ENCODE measurements at regions not wholly inside any gene's neighbourhood (a gene's known extent, or its start where the extent isn't known, plus 50 kb on each side); places are given as distances from the start of the nearest gene placed in this dataset.

DNA sequence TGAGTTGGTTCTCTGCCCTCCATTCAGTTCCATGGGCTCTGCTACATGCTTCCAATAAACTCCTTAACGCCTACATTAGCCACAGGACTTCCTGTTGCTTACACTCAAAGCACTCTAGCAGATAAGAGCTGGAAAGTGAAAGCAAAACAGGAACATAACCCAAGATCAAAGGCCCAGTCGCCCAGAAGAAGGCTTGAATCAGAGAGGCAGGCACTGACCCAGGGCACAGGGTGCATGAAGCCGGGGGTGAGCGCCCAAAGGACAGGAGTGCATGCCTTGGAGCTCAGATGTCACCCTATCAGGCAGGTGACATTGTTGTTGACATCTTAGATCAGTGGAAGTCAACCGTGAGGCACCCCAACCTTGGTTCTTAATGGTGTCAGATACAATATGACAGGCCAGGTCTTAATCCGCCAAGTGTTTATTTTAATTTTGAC is 235.1 kb downstream of the UACA start (continued):
- TF ChIP-seq REST (IDR thresholded peaks at IDR 0.05; ENCODE audit: low read depth) (no peak), RAD21 (IDR thresholded peaks at IDR 0.05; ENCODE audit: low read depth) (no peak), FOSL1 (IDR thresholded peaks at IDR 0.05; ENCODE audit: low read depth) (no peak), ZNF274 (IDR thresholded peaks at IDR 0.05; ENCODE audit: low read depth, low read length) (no peak), ATF3 (IDR thresholded peaks at IDR 0.05) (no peak)
- TF ChIP-seq, protein P1, sequence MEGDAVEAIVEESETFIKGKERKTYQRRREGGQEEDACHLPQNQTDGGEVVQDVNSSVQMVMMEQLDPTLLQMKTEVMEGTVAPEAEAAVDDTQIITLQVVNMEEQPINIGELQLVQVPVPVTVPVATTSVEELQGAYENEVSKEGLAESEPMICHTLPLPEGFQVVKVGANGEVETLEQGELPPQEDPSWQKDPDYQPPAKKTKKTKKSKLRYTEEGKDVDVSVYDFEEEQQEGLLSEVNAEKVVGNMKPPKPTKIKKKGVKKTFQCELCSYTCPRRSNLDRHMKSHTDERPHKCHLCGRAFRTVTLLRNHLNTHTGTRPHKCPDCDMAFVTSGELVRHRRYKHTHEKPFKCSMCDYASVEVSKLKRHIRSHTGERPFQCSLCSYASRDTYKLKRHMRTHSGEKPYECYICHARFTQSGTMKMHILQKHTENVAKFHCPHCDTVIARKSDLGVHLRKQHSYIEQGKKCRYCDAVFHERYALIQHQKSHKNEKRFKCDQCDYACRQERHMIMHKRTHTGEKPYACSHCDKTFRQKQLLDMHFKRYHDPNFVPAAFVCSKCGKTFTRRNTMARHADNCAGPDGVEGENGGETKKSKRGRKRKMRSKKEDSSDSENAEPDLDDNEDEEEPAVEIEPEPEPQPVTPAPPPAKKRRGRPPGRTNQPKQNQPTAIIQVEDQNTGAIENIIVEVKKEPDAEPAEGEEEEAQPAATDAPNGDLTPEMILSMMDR (IDR thresholded peaks at IDR 0.05 in 2 of 3, conservative IDR thresholded peaks at IDR 0.05 in 1 of 3; ENCODE audit: borderline replicate concordance in 1 of 3, insufficient read depth in 1 of 3, low read depth in 2 of 3, low read length in 2 of 3): no peak

GRCh38 chr15:70526974-70527325 is 236.4 kb downstream of the UACA start:
- H3K4me3 ChIP-seq (replicated peaks in 1 of 2; ENCODE audit: low read depth in 1 of 2, low read length in 2 of 2): peak overlapping the region; percentile 10 to 37; a peak in 2 of 4 replicates

More at GRCh38 chr15:70526974-70527325, 236.4 kb downstream of the UACA start:
- CTCF ChIA-PET: interaction anchor here (1.4 kb wide), 1 partner anchor 42 kb away, joined by 4 read pairs; no protein-coding TSS in a partner anchor
- no peaks in the 10 kb centered on the region for H3K79me2 ChIP-seq (ENCODE audit: insufficient read depth, low read length)
- ATAC-seq (no peak), DNase-seq (ENCODE audit: low read depth, low spot score) (no peak)
- no peaks in the 10 kb centered on the region for H4K20me1 ChIP-seq (ENCODE audit: insufficient read depth)
- H3K36me3 ChIP-seq (ENCODE audit: control insufficient read depth in 1 of 2, insufficient read depth in 2 of 2, low read length in 2 of 2): no peaks in the 10 kb centered on the region
- RAD21 ChIA-PET (ENCODE audit: low non-redundant PET in 1 of 2, low total read pairs in 2 of 2, uncharacterized antibody in 2 of 2, unreplicated experiment in 2 of 2): no interaction called here
- no TSS peak for BruUV-seq (replicated peaks)
- peaks cover 51% of the 10 kb centered on the region; the same call in 1 of the 2 replicates for H3K27me3 ChIP-seq (ENCODE audit: insufficient read depth, low read length)
- H3K27ac ChIP-seq (ENCODE audit: low read depth, low read length): no peak overlapping the region
- peaks cover 33 to 36% of the 10 kb centered on the region in 2 experiments for H3K4me1 ChIP-seq (ENCODE audit: control insufficient read depth in 1 of 2, insufficient read depth in 2 of 2, low read length in 2 of 2)
- H2AFZ ChIP-seq (ENCODE audit: low read depth, low read length, poor library complexity, severe bottlenecking): peak overlapping the region; percentile 88
- peak overlapping the region; percentile 72 for H3K4me2 ChIP-seq (ENCODE audit: low read length)
- no peaks in the 10 kb centered on the region for H3K9me3 ChIP-seq (ENCODE audit: control insufficient read depth in 1 of 2, insufficient read depth in 1 of 2, low read depth in 1 of 2, low read length in 2 of 2)
- intact Hi-C loops (cut with micrococcal nuclease): no loop called here
- H3K9ac ChIP-seq (ENCODE audit: low read length): no peak overlapping the region
- TF ChIP-seq, protein P2, sequence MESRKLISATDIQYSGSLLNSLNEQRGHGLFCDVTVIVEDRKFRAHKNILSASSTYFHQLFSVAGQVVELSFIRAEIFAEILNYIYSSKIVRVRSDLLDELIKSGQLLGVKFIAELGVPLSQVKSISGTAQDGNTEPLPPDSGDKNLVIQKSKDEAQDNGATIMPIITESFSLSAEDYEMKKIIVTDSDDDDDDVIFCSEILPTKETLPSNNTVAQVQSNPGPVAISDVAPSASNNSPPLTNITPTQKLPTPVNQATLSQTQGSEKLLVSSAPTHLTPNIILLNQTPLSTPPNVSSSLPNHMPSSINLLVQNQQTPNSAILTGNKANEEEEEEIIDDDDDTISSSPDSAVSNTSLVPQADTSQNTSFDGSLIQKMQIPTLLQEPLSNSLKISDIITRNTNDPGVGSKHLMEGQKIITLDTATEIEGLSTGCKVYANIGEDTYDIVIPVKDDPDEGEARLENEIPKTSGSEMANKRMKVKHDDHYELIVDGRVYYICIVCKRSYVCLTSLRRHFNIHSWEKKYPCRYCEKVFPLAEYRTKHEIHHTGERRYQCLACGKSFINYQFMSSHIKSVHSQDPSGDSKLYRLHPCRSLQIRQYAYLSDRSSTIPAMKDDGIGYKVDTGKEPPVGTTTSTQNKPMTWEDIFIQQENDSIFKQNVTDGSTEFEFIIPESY (IDR thresholded peaks at IDR 0.05; ENCODE audit: extremely low read depth, insufficient replicate concordance, low read length): no peak
- TF ChIP-seq ATF3 (IDR thresholded peaks at IDR 0.05): no peak
- no peak for TF ChIP-seq POLR2A (IDR thresholded peaks at IDR 0.05; ENCODE audit: borderline replicate concordance, extremely low read depth, insufficient read depth, insufficient read length)
- TF ChIP-seq YY1 (IDR thresholded peaks at IDR 0.05; ENCODE audit: extremely low read depth, insufficient replicate concordance, low read depth, low read length): no peak
- TF ChIP-seq MAX (IDR thresholded peaks at IDR 0.05): no peak
- no peaks in the 10 kb centered on the region for H3K9me2 ChIP-seq (ENCODE audit: insufficient read depth)
- POLR2A ChIA-PET: no interaction called here
